ENCODE measurements at regions not wholly inside any gene's neighbourhood (a gene's known extent, or its start where the extent isn't known, plus 50 kb on each side); places are given as distances from the start of the nearest gene placed in this dataset.

DNA sequence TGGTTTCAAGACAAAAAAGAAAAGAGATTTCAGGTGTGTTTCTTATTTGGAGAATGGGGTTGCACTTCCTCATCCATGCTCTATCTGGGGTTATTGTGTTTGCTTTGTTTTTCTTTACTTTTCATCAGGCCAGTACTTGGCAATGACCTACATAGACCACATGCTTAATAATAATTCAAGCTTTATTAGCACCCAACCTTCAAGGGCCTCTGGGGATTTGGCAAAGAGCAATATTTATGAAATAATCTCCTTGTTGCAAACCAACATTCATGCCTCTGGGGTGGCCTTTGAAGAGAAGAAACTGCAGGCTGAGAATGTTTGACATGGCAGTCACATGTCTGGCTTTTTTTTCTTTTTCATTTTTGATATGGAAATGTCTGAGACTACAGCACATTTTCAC, 68.2 kb upstream of the SNRK start:
- Histone ChIP-seq H3K27me3 (replicated peaks; ENCODE audit: control insufficient read depth, insufficient read depth, low read length) (no peaks in the 10 kb centered on the region; the same call in 1 of the 2 replicates), H3K36me3 (ENCODE audit: control insufficient read depth, insufficient read depth, low read length) (no peaks in the 10 kb centered on the region), H3K4me3 (ENCODE audit: low read depth, low read length) (no peak overlapping the region), H3K4me1 (no peaks in the 10 kb centered on the region), H3K9me3 (no peaks in the 10 kb centered on the region)
- ChIA-PET CTCF (no interaction called here), POLR2A (no interaction called here)
- no peaks in the 10 kb centered on the region for H3K9me3 Mint-ChIP-seq (ENCODE audit: unreplicated experiment)
- H3K4me3 Mint-ChIP-seq (ENCODE audit: unreplicated experiment) = no peak overlapping the region
- TF ChIP-seq CTCF (IDR thresholded peaks at IDR 0.05; ENCODE audit: insufficient read depth in 1 of 2, low read depth in 1 of 2, low read length in 1 of 2, severe bottlenecking in 1 of 2, unreplicated experiment in 1 of 2) = no peak
- intact Hi-C loops (cut with micrococcal nuclease; ENCODE audit: unreplicated experiment) = no loop called here
- peaks cover 8% of the 10 kb centered on the region for H3K27me3 Mint-ChIP-seq (ENCODE audit: insufficient read depth, unreplicated experiment)
- H3K36me3 Mint-ChIP-seq (ENCODE audit: insufficient read depth, unreplicated experiment) = no peaks in the 10 kb centered on the region
- H3K4me1 Mint-ChIP-seq (ENCODE audit: low read depth, unreplicated experiment) = no peaks in the 10 kb centered on the region
- DNase-seq = no peak
- H3K27ac Mint-ChIP-seq (ENCODE audit: unreplicated experiment) = no peak overlapping the region
- no TSS peak for BruUV-seq (replicated peaks)

DNA sequence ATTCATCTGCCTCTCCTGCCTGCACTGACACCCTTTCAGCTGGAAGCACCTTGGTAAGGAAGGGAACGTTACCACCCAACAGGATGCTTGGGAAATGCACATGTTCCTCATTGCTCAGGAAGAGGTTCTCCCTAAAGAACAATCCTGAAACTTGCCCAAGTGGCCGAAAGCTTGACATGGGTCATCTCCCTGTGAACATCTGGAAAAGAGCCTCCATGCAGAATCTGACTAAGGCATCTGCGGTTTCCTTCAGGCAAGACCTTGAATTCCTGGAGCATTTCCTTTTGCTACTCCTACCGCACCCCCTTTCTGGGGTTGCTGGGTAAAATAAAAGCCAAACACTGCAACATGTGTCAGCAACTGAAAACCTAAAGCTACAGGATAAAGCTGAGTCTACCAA, 68.7 kb upstream of the SNRK start:
- Histone ChIP-seq H3K27me3 (replicated peaks; ENCODE audit: control insufficient read depth, insufficient read depth, low read length) (no peaks in the 10 kb centered on the region; the same call in 1 of the 2 replicates), H3K36me3 (ENCODE audit: control insufficient read depth, insufficient read depth, low read length) (no peaks in the 10 kb centered on the region), H3K9me3 (no peaks in the 10 kb centered on the region), H3K4me1 (no peaks in the 10 kb centered on the region), H3K4me3 (ENCODE audit: low read depth, low read length) (no peak overlapping the region)
- no peaks in the 10 kb centered on the region for H3K4me1 Mint-ChIP-seq (ENCODE audit: low read depth, unreplicated experiment)
- no peaks in the 10 kb centered on the region for H3K36me3 Mint-ChIP-seq (ENCODE audit: insufficient read depth, unreplicated experiment)
- H3K27me3 Mint-ChIP-seq (ENCODE audit: insufficient read depth, unreplicated experiment) = peaks cover 8% of the 10 kb centered on the region
- no TSS peak for BruUV-seq (replicated peaks)
- DNase-seq = no peak
- H3K4me3 Mint-ChIP-seq (ENCODE audit: unreplicated experiment) = no peak overlapping the region
- TF ChIP-seq CTCF (IDR thresholded peaks at IDR 0.05; ENCODE audit: insufficient read depth in 1 of 2, low read depth in 1 of 2, low read length in 1 of 2, severe bottlenecking in 1 of 2, unreplicated experiment in 1 of 2) = no peak
- no peaks in the 10 kb centered on the region for H3K9me3 Mint-ChIP-seq (ENCODE audit: unreplicated experiment)
- ChIA-PET CTCF (no interaction called here), POLR2A (no interaction called here)
- intact Hi-C loops (cut with micrococcal nuclease; ENCODE audit: unreplicated experiment) = no loop called here
- no peak overlapping the region for H3K27ac Mint-ChIP-seq (ENCODE audit: unreplicated experiment)

- DNase-seq = no peak
- Histone ChIP-seq H3K4me1 (no peaks in the 10 kb centered on the region), H3K27me3 (replicated peaks; ENCODE audit: control insufficient read depth, insufficient read depth, low read length) (no peaks in the 10 kb centered on the region; the same call in 1 of the 2 replicates), H3K36me3 (ENCODE audit: control insufficient read depth, insufficient read depth, low read length) (no peaks in the 10 kb centered on the region), H3K9me3 (no peaks in the 10 kb centered on the region), H3K4me3 (ENCODE audit: low read depth, low read length) (no peak overlapping the region)
- H3K27ac Mint-ChIP-seq (ENCODE audit: unreplicated experiment) = no peak overlapping the region
- no TSS peak for BruUV-seq (replicated peaks)
- no peaks in the 10 kb centered on the region for H3K36me3 Mint-ChIP-seq (ENCODE audit: insufficient read depth, unreplicated experiment)
- ChIA-PET CTCF (no interaction called here), POLR2A (no interaction called here)
- H3K9me3 Mint-ChIP-seq (ENCODE audit: unreplicated experiment) = no peaks in the 10 kb centered on the region
- intact Hi-C loops (cut with micrococcal nuclease; ENCODE audit: unreplicated experiment) = no loop called here
- H3K27me3 Mint-ChIP-seq (ENCODE audit: insufficient read depth, unreplicated experiment) = peaks cover 8% of the 10 kb centered on the region
- no peak for TF ChIP-seq CTCF (IDR thresholded peaks at IDR 0.05; ENCODE audit: insufficient read depth in 1 of 2, low read depth in 1 of 2, low read length in 1 of 2, severe bottlenecking in 1 of 2, unreplicated experiment in 1 of 2)
- no peaks in the 10 kb centered on the region for H3K4me1 Mint-ChIP-seq (ENCODE audit: low read depth, unreplicated experiment)
- no peak overlapping the region for H3K4me3 Mint-ChIP-seq (ENCODE audit: unreplicated experiment)
These were observed 69.1 kb upstream of the SNRK start for GRCh38 chr3:43217206-43217605.
